ENCODE measurements at regions not wholly inside any gene's neighbourhood (a gene's known extent, or its start where the extent isn't known, plus 50 kb on each side); places are given as distances from the start of the nearest gene placed in this dataset.

DNA sequence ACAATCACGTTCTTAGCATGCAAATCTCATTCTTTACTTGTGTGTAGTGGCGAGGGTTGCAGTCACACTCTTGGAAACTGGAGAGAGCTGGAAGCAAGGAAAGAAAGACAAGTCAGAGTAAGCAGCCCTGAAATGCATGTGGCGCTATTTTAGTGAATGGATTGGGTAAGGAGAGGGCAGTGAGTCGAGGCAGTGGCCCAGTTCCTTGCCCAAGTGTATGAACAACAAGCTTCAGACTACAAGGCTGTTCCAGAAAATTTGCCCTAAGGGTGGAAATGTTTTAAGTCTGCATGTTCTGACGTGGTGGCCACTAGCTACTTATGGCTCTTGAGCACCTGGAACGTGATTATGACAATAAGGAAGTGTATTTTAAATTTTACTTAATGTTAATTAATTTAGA is 59.4 kb upstream of the PTPN3 start:
- TF ChIP-seq POLR2A (IDR thresholded peaks at IDR 0.05), result no peak
- no peak for TF ChIP-seq CTCF (IDR thresholded peaks at IDR 0.05)
